ENCODE measurements at regions not wholly inside any gene's neighbourhood (a gene's known extent, or its start where the extent isn't known, plus 50 kb on each side); places are given as distances from the start of the nearest gene placed in this dataset.

- TF ChIP-seq CTCF (IDR thresholded peaks at IDR 0.05) (no peak), EZH2 (IDR thresholded peaks at IDR 0.05; ENCODE audit: borderline replicate concordance, insufficient read depth, low read depth, low read length, poor library complexity, severe bottlenecking) (no peak)
Measured at GRCh38 chr7:25786936-25787335, 365.1 kb upstream of the NFE2L3 start.
